IMR-90 (cell line): ENCODE measurements at regions not wholly inside any gene's neighbourhood (a gene's known extent, or its start where the extent isn't known, plus 50 kb on each side); places are given as distances from the start of the nearest gene placed in this dataset.
A peak's percentile ranks its signal among the peaks of the same experiment; 100 is the strongest.

Source experiments
- ATAC-seq: fragments of 200-7000 bp; cut with Tn5 transposase; 2 replicates; pipeline ENCODE4 v1.9.1; 2020; ENCODE audit warnings: low read depth, mild to moderate bottlenecking, moderate library complexity
- BruUV-seq: library from RNA; stranded (reverse); fragments of 400-500 nt; replicated peaks from 2 replicates; lab custom pipeline; 2021; lab: Mats Ljungman, UMichigan
- CTCF ChIA-PET: fragments of 300-600 bp; formaldehyde crosslinking; extraction: SDS; loops from one replicate; lab custom pipeline; 2021; ENCODE audit warnings: antibody characterized with exemption; lab: Yijun Ruan, JAX
- POLR2A ChIA-PET: fragments of 300-600 bp; sonication (Branson Sonifier 250); formaldehyde crosslinking; loops from one replicate; lab custom pipeline; 2022; ENCODE audit warnings: antibody characterized with exemption; ENCODE audit not compliant: unreplicated experiment; lab: Charles Lee
- DNase-seq: peaks from one replicate; pipeline ENCODE4 v3.0.0; 2013
- H2AFZ ChIP-seq: replicated peaks from 2 replicates; pipeline ENCODE3; 2013; ENCODE audit warnings: low read length, mild to moderate bottlenecking; ENCODE audit not compliant: poor library complexity
- H2AK5ac ChIP-seq: 2 replicates; pipeline ENCODE4 v1.6.1; 2013; ENCODE audit warnings: low read depth, low read length, inconsistent platforms
- H2AK9ac ChIP-seq: replicated peaks from 2 replicates; pipeline ENCODE3; 2013; ENCODE audit warnings: mild to moderate bottlenecking, low read depth, low read length, moderate library complexity; ENCODE audit not compliant: poor library complexity
- H2BK120ac ChIP-seq: 2 replicates; pipeline ENCODE4 v1.6.1; 2013; ENCODE audit warnings: low read depth, low read length, inconsistent platforms
- H2BK15ac ChIP-seq: 3 replicates; pipeline ENCODE4 v1.6.1; 2013; ENCODE audit warnings: low read depth, low read length, inconsistent platforms
- H2BK20ac ChIP-seq: 2 replicates; pipeline ENCODE4 v1.6.1; 2013; ENCODE audit warnings: low read depth, mild to moderate bottlenecking, inconsistent platforms, low read length, moderate library complexity
- H2BK5ac ChIP-seq: 2 replicates; pipeline ENCODE4 v1.6.1; 2013; ENCODE audit warnings: mild to moderate bottlenecking, low read depth, low read length, inconsistent platforms; ENCODE audit not compliant: poor library complexity, severe bottlenecking
- H3K14ac ChIP-seq: replicated peaks from 2 replicates; pipeline ENCODE4 v1.6.1; 2013; ENCODE audit warnings: low read depth, low read length, inconsistent platforms
- H3K18ac ChIP-seq: 2 replicates; pipeline ENCODE4 v1.6.1; 2013; ENCODE audit warnings: low read depth, low read length, control low read depth
- H3K23ac ChIP-seq: 2 replicates; pipeline ENCODE4 v1.6.1; 2013; ENCODE audit warnings: low read depth, low read length, inconsistent platforms
- H3K27ac ChIP-seq: 2 replicates; pipeline ENCODE4 v1.5.1; 2013; ENCODE audit warnings: mild to moderate bottlenecking, control low read depth, low read length; ENCODE audit not compliant: insufficient read depth
- H3K27me3 ChIP-seq: 2 replicates; pipeline ENCODE4 v1.6.1; 2013; ENCODE audit warnings: low read length; ENCODE audit not compliant: control insufficient read depth, insufficient read depth
- H3K36me3 ChIP-seq: 2 replicates; pipeline ENCODE4 v1.6.1; 2013; ENCODE audit warnings: low read length, mixed read lengths; ENCODE audit not compliant: control insufficient read depth, insufficient read depth
- H3K4ac ChIP-seq: 2 replicates; pipeline ENCODE4 v1.6.1; 2013; ENCODE audit warnings: low read depth, low read length, inconsistent platforms
- H3K4me1 ChIP-seq: 2 replicates; pipeline ENCODE4 v1.6.1; 2013; ENCODE audit warnings: low read length, mixed read lengths; ENCODE audit not compliant: control insufficient read depth, insufficient read depth
- H3K4me2 ChIP-seq: 2 replicates; pipeline ENCODE4 v1.6.1; 2013; ENCODE audit warnings: low read depth, mild to moderate bottlenecking, control low read depth, low read length, moderate library complexity
- H3K4me3 ChIP-seq: 2 replicates; pipeline ENCODE4 v1.5.1; 2013; ENCODE audit warnings: low read depth, mild to moderate bottlenecking, control low read depth, low read length, moderate library complexity; ENCODE audit not compliant: insufficient read depth
- H3K56ac ChIP-seq: 2 replicates; pipeline ENCODE4 v1.6.1; 2013; ENCODE audit warnings: low read length, inconsistent platforms; ENCODE audit not compliant: insufficient read depth; ENCODE audit errors: extremely low read depth
- H3K79me1 ChIP-seq, 2 experiments: 2 replicates each; pipeline ENCODE4 v1.6.1; 2013; ENCODE audit warnings: low read length in 2 of 2, inconsistent platforms in 1 of 2, low read depth in 1 of 2
- H3K9ac ChIP-seq: 2 replicates; pipeline ENCODE4 v1.6.1; 2013; ENCODE audit warnings: low read depth, low read length, control low read depth
- H3K9me1 ChIP-seq: 2 replicates; pipeline ENCODE4 v1.6.1; 2013; ENCODE audit warnings: low read length, inconsistent platforms; ENCODE audit not compliant: insufficient read depth
- H3K9me3 ChIP-seq: 2 replicates; pipeline ENCODE4 v1.6.1; 2013; ENCODE audit warnings: low read length; ENCODE audit not compliant: control insufficient read depth, insufficient read depth
- H4K20me1 ChIP-seq: 2 replicates; pipeline ENCODE4 v1.6.1; 2013; ENCODE audit warnings: low read length, inconsistent platforms; ENCODE audit not compliant: insufficient read depth
- H4K5ac ChIP-seq: 2 replicates; pipeline ENCODE4 v1.6.1; 2013; ENCODE audit warnings: mild to moderate bottlenecking, low read depth, low read length, control low read depth
- H4K8ac ChIP-seq, 2 experiments: 2 replicates each; pipeline ENCODE4 v1.6.1; 2013; ENCODE audit warnings: low read depth in 2 of 2, low read length in 2 of 2, control low read depth in 1 of 2, inconsistent platforms in 1 of 2
- H4K91ac ChIP-seq: 2 replicates; pipeline ENCODE4 v1.6.1; 2013; ENCODE audit warnings: low read depth, low read length, inconsistent platforms; ENCODE audit not compliant: insufficient read depth
- BHLHE40 ChIP-seq: fragments of 150-350 bp; IDR thresholded peaks from 2 replicates; pipeline ENCODE4 v1.6.1; 2016; ENCODE audit warnings: mild to moderate bottlenecking, low read depth, low read length
- CEBPB ChIP-seq: IDR thresholded peaks from 2 replicates; pipeline ENCODE4 v1.6.1; 2012; ENCODE audit warnings: low read depth, low read length, improper control_type of control experiment
- CHD1 ChIP-seq: IDR thresholded peaks from 2 replicates; pipeline ENCODE4 v1.6.1; 2012; ENCODE audit warnings: low read depth, low read length, improper control_type of control experiment
- CTCF ChIP-seq: conservative IDR thresholded peaks from 2 replicates; pipeline ENCODE4 v1.5.1; 2012; ENCODE audit warnings: mild to moderate bottlenecking, low read depth, low read length, improper control_type of control experiment
- FOS ChIP-seq: fragments of 150-350 bp; IDR thresholded peaks from 2 replicates; pipeline ENCODE4 v1.6.1; 2016; ENCODE audit warnings: low read depth, low read length
- MAFK ChIP-seq: IDR thresholded peaks from 2 replicates; pipeline ENCODE4 v1.6.1; 2012; ENCODE audit warnings: low read depth, low read length, improper control_type of control experiment
- MXI1 ChIP-seq: IDR thresholded peaks from 2 replicates; pipeline ENCODE4 v1.6.1; 2012; ENCODE audit warnings: low read depth, mild to moderate bottlenecking, low read length, moderate library complexity, borderline replicate concordance
- NFE2L2 ChIP-seq: fragments of 150-350 bp; IDR thresholded peaks from 2 replicates; pipeline ENCODE4 v1.6.1; 2016; ENCODE audit warnings: low read depth, mild to moderate bottlenecking, low read length
- POLR2A ChIP-seq: IDR thresholded peaks from 2 replicates; pipeline ENCODE4 v1.6.1; 2012; ENCODE audit warnings: mild to moderate bottlenecking, low read depth, low read length
- RCOR1 ChIP-seq: IDR thresholded peaks from 2 replicates; pipeline ENCODE4 v1.6.1; 2012; ENCODE audit warnings: mild to moderate bottlenecking, low read length, improper control_type of control experiment; ENCODE audit not compliant: insufficient replicate concordance
- USF2 ChIP-seq: fragments of 150-350 bp; IDR thresholded peaks from 2 replicates; pipeline ENCODE4 v1.6.1; 2017; ENCODE audit warnings: mild to moderate bottlenecking, antibody characterized with exemption, low read length, low read depth
- WGBS, 2 experiments: methylation state at CpG; one replicate each; pipeline versions ENCODE4 v1.1.5 to v1.1.7; 2013; ENCODE audit warnings: missing lambda C conversion rate in 2 of 2; ENCODE audit not compliant: insufficient read length in 1 of 2; ENCODE audit errors: extremely low coverage in 2 of 2; 5-methylcytosine and 5-hydroxymethylcytosine counted together
- dilution Hi-C: fragments of 300-500 bp; cut with HindIII; formaldehyde crosslinking; loops from one replicate; pipeline ENCODE4 v1.14.3; 2018; ENCODE audit warnings: low sequenced_read_pairs; ENCODE audit not compliant: unreplicated experiment
- in situ Hi-C: fragments of 300-500 bp; cut with MboI; formaldehyde crosslinking; loops from 3 replicates; pipeline ENCODE4 v1.14.3; 2019; ENCODE audit warnings: low sequenced_read_pairs, inconsistent platforms, mixed read lengths
- intact Hi-C: fragments of 100-400 bp; cut with micrococcal nuclease; formaldehyde crosslinking; loops from 2 replicates; pipeline ENCODE4 v1.10.0; 2022

- peak; percentile 98 for TF ChIP-seq CTCF
These were observed 51.2 kb upstream of the TESK1 start (continued) for GRCh38 chr9:35553670-35554543.

GRCh38 chr9:35555246-35555701 lies 49.8 kb upstream of the TESK1 start:
- H4K20me1 ChIP-seq, result peaks cover 39% of the 10 kb centered on the region; the same call in 1 of the 2 replicates
- no peak for ATAC-seq
- whole genome bisulfite sequencing, 2 experiments, result 97% methylated on average over 7 of the region's 13 CpGs; no CpG with 5 or more reads in 1 of the 2 experiments
- H3K56ac ChIP-seq, result no peak overlapping the region
- H2BK20ac ChIP-seq, result no peak overlapping the region
- H3K4me1 ChIP-seq, result peaks cover 10% of the 10 kb centered on the region
- intact Hi-C loops, result loop anchor here (10.0 kb wide), 1 partner anchor 280 kb away; no protein-coding TSS in a partner anchor
- no peak overlapping the region for H2AK5ac ChIP-seq
- H2BK15ac ChIP-seq, result no peak overlapping the region
- no peak overlapping the region for H3K27ac ChIP-seq
- ChIA-PET CTCF (interaction anchor here (1.0 to 2.5 kb wide), 2 partner anchors 17 to 37 kb away, joined by 4 to 8 read pairs; no protein-coding TSS in a partner anchor), POLR2A (no interaction called here)
- H4K91ac ChIP-seq, result no peak overlapping the region
- no peak overlapping the region for H4K8ac ChIP-seq
- BruUV-seq, result no TSS peak
- H3K4me3 ChIP-seq, result no peak overlapping the region
- no peaks in the 10 kb centered on the region for H3K27me3 ChIP-seq
- no peak overlapping the region for H2BK120ac ChIP-seq
- no peak overlapping the region for H3K18ac ChIP-seq
- in situ Hi-C loops, result no loop called here
- no peak overlapping the region for H3K4me2 ChIP-seq
- no peak overlapping the region for H4K5ac ChIP-seq
- peaks cover 49% of the 10 kb centered on the region for H3K36me3 ChIP-seq
- no peak overlapping the region for H3K4ac ChIP-seq
- no peak for DNase-seq
- H3K9me3 ChIP-seq, result no peaks in the 10 kb centered on the region
- dilution Hi-C loops, result no loop called here
- no peak overlapping the region for H3K14ac ChIP-seq
- H2AK9ac ChIP-seq, result no peak overlapping the region
- no peak overlapping the region for H2BK5ac ChIP-seq
- H3K23ac ChIP-seq, result no peak overlapping the region
- no peak overlapping the region for H3K9ac ChIP-seq
- peaks cover 5% of the 10 kb centered on the region; the same call in 1 of the 2 replicates for H3K9me1 ChIP-seq
- no peak overlapping the region for H2AFZ ChIP-seq
- H3K79me1 ChIP-seq, result peaks cover 30 to 87% of the 10 kb centered on the region in 2 experiments; a peak in 3 of 4 replicates
- TF ChIP-seq CHD1 (no peak), CTCF (no peak), CEBPB (no peak), MXI1 (no peak), POLR2A (no peak), BHLHE40 (no peak), FOS (no peak), NFE2L2 (no peak), MAFK (no peak), USF2 (no peak), RCOR1 (no peak)
